HepG2 (cell line): ENCODE measurements at regions not wholly inside any gene's neighbourhood (a gene's known extent, or its start where the extent isn't known, plus 50 kb on each side); places are given as distances from the start of the nearest gene placed in this dataset.

Source experiments
- HMGA1 ChIP-seq: sonication (generic); formaldehyde crosslinking; conservative IDR thresholded peaks from 2 replicates; pipeline ENCODE4 v1.4.0; 2020; ENCODE audit warnings: missing genetic modification reagents
- JUN ChIP-seq: sonication (generic); formaldehyde crosslinking; IDR thresholded peaks from 2 replicates; pipeline ENCODE4 v1.4.0; 2020; ENCODE audit warnings: mild to moderate bottlenecking, missing genetic modification reagents
- KLF15 ChIP-seq: sonication (generic); formaldehyde crosslinking; IDR thresholded peaks from 2 replicates; pipeline ENCODE4 v1.8.1; 2023; ENCODE audit warnings: borderline replicate concordance, mild to moderate bottlenecking, inconsistent platforms, missing genetic modification reagents, mixed read lengths
- RFX5 ChIP-seq: IDR thresholded peaks from 2 replicates; pipeline ENCODE4 v1.6.1; 2011; ENCODE audit warnings: low read depth, low read length, improper control_type of control experiment
- SALL1 ChIP-seq: sonication (generic); formaldehyde crosslinking; IDR thresholded peaks from 2 replicates; pipeline ENCODE4 v1.8.0; 2022; ENCODE audit warnings: mild to moderate bottlenecking, missing genetic modification reagents
- SALL2 ChIP-seq: sonication (generic); formaldehyde crosslinking; IDR thresholded peaks from 2 replicates; pipeline ENCODE4 v1.8.1; 2023; ENCODE audit warnings: mild to moderate bottlenecking, missing genetic modification reagents, inconsistent platforms
- SIX4 ChIP-seq: sonication (generic); formaldehyde crosslinking; IDR thresholded peaks from 2 replicates; pipeline ENCODE4 v1.4.0; 2020; ENCODE audit warnings: missing genetic modification reagents
- ZFP62 ChIP-seq: sonication (generic); formaldehyde crosslinking; IDR thresholded peaks from 2 replicates; pipeline ENCODE4 v1.4.0; 2020; ENCODE audit warnings: missing genetic modification reagents
- ZNF7 ChIP-seq: IDR thresholded peaks from 2 replicates; pipeline ENCODE4 v1.6.1; 2016; ENCODE audit warnings: missing biosample characterization, missing genetic modification reagents
- ZNF766 ChIP-seq: sonication (generic); formaldehyde crosslinking; IDR thresholded peaks from 2 replicates; pipeline ENCODE4 v1.5.0; 2020; ENCODE audit warnings: missing genetic modification reagents, borderline replicate concordance
- ZNF883 ChIP-seq: sonication (generic); formaldehyde crosslinking; IDR thresholded peaks from 2 replicates; pipeline ENCODE4 v1.5.1; 2020; ENCODE audit warnings: mild to moderate bottlenecking, missing genetic modification reagents; ENCODE audit errors: not compliant biosample characterization
- TF ChIP-seq, protein P1 (sequence below): IDR thresholded peaks from 2 replicates; pipeline ENCODE4 v1.6.1; 2016; ENCODE audit warnings: low read depth, missing genetic modification reagents, missing compliant biosample characterization
- TF ChIP-seq, protein P2 (sequence below): sonication (generic); formaldehyde crosslinking; IDR thresholded peaks from 2 replicates; pipeline ENCODE4 v1.8.0; 2022; ENCODE audit warnings: mild to moderate bottlenecking, missing genetic modification reagents, moderate library complexity

DNA sequence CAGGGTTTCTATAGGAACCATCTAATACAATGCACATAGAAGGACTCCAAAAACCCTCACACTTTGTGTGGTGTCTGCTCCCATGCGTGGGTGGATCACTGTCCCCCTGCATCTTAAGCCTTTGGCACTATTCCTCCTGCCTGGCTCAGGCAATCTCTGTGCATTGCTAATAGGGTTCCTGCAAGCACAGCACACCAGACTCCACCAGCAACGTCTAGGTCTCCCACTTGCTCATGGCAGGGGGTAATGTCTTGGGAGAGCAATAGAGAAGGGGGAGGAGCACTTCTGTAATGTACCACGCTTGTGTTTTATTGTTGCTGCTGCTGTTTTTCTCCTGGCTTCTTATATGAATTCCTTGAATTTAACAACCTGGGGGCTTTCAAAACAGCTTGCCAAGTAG, 182.6 kb upstream of the GLRA1 start (continued):
- TF ChIP-seq, protein P1, sequence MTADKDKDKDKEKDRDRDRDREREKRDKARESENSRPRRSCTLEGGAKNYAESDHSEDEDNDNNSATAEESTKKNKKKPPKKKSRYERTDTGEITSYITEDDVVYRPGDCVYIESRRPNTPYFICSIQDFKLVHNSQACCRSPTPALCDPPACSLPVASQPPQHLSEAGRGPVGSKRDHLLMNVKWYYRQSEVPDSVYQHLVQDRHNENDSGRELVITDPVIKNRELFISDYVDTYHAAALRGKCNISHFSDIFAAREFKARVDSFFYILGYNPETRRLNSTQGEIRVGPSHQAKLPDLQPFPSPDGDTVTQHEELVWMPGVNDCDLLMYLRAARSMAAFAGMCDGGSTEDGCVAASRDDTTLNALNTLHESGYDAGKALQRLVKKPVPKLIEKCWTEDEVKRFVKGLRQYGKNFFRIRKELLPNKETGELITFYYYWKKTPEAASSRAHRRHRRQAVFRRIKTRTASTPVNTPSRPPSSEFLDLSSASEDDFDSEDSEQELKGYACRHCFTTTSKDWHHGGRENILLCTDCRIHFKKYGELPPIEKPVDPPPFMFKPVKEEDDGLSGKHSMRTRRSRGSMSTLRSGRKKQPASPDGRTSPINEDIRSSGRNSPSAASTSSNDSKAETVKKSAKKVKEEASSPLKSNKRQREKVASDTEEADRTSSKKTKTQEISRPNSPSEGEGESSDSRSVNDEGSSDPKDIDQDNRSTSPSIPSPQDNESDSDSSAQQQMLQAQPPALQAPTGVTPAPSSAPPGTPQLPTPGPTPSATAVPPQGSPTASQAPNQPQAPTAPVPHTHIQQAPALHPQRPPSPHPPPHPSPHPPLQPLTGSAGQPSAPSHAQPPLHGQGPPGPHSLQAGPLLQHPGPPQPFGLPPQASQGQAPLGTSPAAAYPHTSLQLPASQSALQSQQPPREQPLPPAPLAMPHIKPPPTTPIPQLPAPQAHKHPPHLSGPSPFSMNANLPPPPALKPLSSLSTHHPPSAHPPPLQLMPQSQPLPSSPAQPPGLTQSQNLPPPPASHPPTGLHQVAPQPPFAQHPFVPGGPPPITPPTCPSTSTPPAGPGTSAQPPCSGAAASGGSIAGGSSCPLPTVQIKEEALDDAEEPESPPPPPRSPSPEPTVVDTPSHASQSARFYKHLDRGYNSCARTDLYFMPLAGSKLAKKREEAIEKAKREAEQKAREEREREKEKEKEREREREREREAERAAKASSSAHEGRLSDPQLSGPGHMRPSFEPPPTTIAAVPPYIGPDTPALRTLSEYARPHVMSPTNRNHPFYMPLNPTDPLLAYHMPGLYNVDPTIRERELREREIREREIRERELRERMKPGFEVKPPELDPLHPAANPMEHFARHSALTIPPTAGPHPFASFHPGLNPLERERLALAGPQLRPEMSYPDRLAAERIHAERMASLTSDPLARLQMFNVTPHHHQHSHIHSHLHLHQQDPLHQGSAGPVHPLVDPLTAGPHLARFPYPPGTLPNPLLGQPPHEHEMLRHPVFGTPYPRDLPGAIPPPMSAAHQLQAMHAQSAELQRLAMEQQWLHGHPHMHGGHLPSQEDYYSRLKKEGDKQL = no peak
- TF ChIP-seq SALL1 (CRISPR knock-in tag) = no peak
- TF ChIP-seq SALL2 (CRISPR knock-in tag) = no peak
- TF ChIP-seq RFX5 = no peak
- no peak for TF ChIP-seq JUN
- no peak for TF ChIP-seq ZFP62 (CRISPR knock-in tag)
- no peak for TF ChIP-seq ZNF883
- no peak for TF ChIP-seq HMGA1 (CRISPR knock-in tag)
- TF ChIP-seq ZNF766 (CRISPR knock-in tag) = no peak
- no peak for TF ChIP-seq ZNF7 (CRISPR knock-in tag)
- TF ChIP-seq, protein P2, sequence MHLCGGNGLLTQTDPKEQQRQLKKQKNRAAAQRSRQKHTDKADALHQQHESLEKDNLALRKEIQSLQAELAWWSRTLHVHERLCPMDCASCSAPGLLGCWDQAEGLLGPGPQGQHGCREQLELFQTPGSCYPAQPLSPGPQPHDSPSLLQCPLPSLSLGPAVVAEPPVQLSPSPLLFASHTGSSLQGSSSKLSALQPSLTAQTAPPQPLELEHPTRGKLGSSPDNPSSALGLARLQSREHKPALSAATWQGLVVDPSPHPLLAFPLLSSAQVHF (CRISPR knock-in tag) = no peak
- TF ChIP-seq KLF15 (CRISPR knock-in tag) = no peak
- no peak for TF ChIP-seq SIX4
